Ovary (tissue), 3 donors: ENCODE measurements at regions not wholly inside any gene's neighbourhood (a gene's known extent, or its start where the extent isn't known, plus 50 kb on each side); places are given as distances from the start of the nearest gene placed in this dataset.

ENCODE experiments used
- CTCF ChIP-seq, 3 donors: fragments of 450-650 bp in 2 of 3; fragments of 200-600 bp in 1 of 3; IDR thresholded peaks; one replicate each; pipeline versions ENCODE4 v1.5.1 to v1.8.0; 2016 to 2022; ENCODE audit warnings: antibody characterized with exemption in 3 of 3, mild to moderate bottlenecking in 1 of 3
- EP300 ChIP-seq: sonication (generic); formaldehyde crosslinking; IDR thresholded peaks from one replicate; pipeline ENCODE4 v1.6.1; 2017; ENCODE audit warnings: antibody characterized with exemption
- POLR2A ChIP-seq: fragments of 450-650 bp; IDR thresholded peaks from one replicate; pipeline ENCODE4 v1.6.1; 2017; ENCODE audit warnings: antibody characterized with exemption, mild to moderate bottlenecking, moderate library complexity
- donor health status: DM: no; HTN: no; CAD: no.

DNA sequence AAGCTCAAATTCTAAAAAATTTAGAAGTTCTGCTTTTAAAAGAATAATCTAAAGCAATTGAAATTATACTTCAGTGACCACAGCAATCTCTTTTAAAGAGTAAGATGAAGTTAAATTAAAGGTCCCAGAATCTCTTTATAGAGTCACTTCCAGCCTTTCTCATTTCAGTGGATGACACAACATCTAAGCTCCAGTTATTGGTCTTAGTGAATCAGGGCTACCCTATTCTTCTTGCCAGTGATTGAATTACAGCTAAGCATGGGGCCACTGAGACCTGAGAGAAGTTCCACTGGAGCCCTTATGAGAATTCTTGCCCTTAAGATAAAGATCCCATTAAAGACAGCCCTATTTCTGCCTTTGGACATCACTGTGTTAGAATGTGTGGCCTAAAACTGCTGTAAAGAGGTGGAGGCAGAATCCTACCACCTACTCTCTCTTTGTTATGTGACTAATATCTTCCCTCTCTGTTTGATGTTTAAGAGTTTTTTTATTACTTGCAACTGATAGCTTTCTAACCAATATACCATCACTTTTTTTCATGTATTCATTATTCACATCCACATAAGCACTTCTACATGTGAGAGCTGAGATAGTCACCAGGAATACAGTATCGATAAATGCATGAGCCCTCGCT lies 128.6 kb downstream of the UNC5CL start:
- TF ChIP-seq CTCF (IDR thresholded peaks at IDR 0.05) (no peak), POLR2A (no peak), EP300 (no peak)
